ENCODE measurements at regions not wholly inside any gene's neighbourhood (a gene's known extent, or its start where the extent isn't known, plus 50 kb on each side); places are given as distances from the start of the nearest gene placed in this dataset.
A peak's percentile ranks its signal among the peaks of the same experiment; 100 is the strongest.
"Not testable (repeated sequence)": the region's sequence is repeated elsewhere in the genome, so short reads cannot be mapped to it uniquely, and the experiment has no call there.

- Histone ChIP-seq H3K79me1 (replicated peaks; ENCODE audit: low read length, poor library complexity, severe bottlenecking) (no peaks in the 10 kb centered on the region), H3K9me3 (ENCODE audit: control insufficient read depth, low read length) (peaks cover 20% of the 10 kb centered on the region), H2AK5ac (ENCODE audit: low read length, severe bottlenecking) (peak overlapping the region; percentile 2), H2BK120ac (ENCODE audit: low read depth, low read length) (no peak overlapping the region), H3K23ac (ENCODE audit: low read length in 2 of 2) (no peak overlapping the region), H3K36me3 (ENCODE audit: control insufficient read depth in 1 of 2, insufficient read depth in 2 of 2, low read depth in 1 of 2, low read length in 2 of 2) (no peaks in the 10 kb centered on the region), H3K4me1 (ENCODE audit: control insufficient read depth, insufficient read depth, low read depth, low read length) (peaks cover 3% of the 10 kb centered on the region), H2AFZ (ENCODE audit: low read depth, low read length) (no peak overlapping the region), H3K14ac (ENCODE audit: low read length in 2 of 2) (no peak overlapping the region), H3K27me3 (ENCODE audit: control insufficient read depth in 1 of 2, insufficient read depth in 1 of 2, low read length in 2 of 2) (no peaks in the 10 kb centered on the region), H3K18ac (ENCODE audit: low read depth in 1 of 2, low read length in 2 of 2) (no peak overlapping the region), H3K4me2 (ENCODE audit: low read length, poor library complexity, severe bottlenecking) (no peak overlapping the region), H3K4ac (ENCODE audit: low read depth in 1 of 2, low read length in 2 of 2) (no peak overlapping the region), H4K91ac (ENCODE audit: low read length) (no peak overlapping the region), H2BK5ac (ENCODE audit: low read depth, low read length, poor library complexity, severe bottlenecking) (no peak overlapping the region), H3K4me3 (ENCODE audit: insufficient read depth in 1 of 2, low read depth in 1 of 2, low read length in 2 of 2) (no peak overlapping the region), H4K8ac (ENCODE audit: low read length) (no peak overlapping the region), H3K9ac (ENCODE audit: low read length) (no peak overlapping the region), H2BK15ac (ENCODE audit: low read depth, poor library complexity, severe bottlenecking) (no peak overlapping the region), H3K27ac (ENCODE audit: low read length, poor library complexity, severe bottlenecking) (no peak overlapping the region), H2BK12ac (ENCODE audit: low read length in 2 of 2) (no peak overlapping the region)
- 86% methylated on average over 3 of the region's 3 CpGs for WGBS
- no peak for DNase-seq
Measured at GRCh38 chr6:156423829-156424228, 353.3 kb upstream of the ARID1B start.

GRCh38 chr6:156423075-156423474, 354.1 kb upstream of the ARID1B start:
- no peaks in the 10 kb centered on the region for H3K27me3 ChIP-seq (ENCODE audit: control insufficient read depth in 1 of 2, insufficient read depth in 1 of 2, low read length in 2 of 2)
- H3K4me1 ChIP-seq (ENCODE audit: control insufficient read depth, insufficient read depth, low read depth, low read length): peaks cover 3% of the 10 kb centered on the region
- 89% methylated on average over 6 of the region's 6 CpGs for WGBS

DNA sequence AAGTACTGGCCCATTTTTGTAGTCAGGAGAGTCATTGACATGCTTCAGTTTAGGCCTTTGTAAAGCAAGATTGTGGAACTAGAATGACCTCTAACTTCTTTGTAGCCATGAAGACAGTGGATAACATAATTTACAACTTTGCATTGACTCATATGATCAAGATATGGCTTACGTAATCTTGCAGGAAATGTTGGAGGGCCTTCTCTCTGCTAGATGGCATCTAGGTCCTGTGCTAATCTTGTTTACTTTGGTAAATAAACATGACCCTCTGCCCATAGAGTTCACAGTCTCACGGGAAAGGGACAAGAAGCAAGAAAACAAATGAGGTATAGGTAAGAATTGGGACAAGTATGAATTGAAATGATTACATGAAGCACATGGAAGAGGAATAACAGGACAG, 355.2 kb upstream of the ARID1B start:
- no peak overlapping the region for H2BK120ac ChIP-seq (ENCODE audit: low read depth, low read length)
- H2AFZ ChIP-seq (ENCODE audit: low read depth, low read length): no peak overlapping the region
- no peak overlapping the region for H3K18ac ChIP-seq (ENCODE audit: low read depth in 1 of 2, low read length in 2 of 2)
- no peak overlapping the region for H3K4me2 ChIP-seq (ENCODE audit: low read length, poor library complexity, severe bottlenecking)
- H3K9ac ChIP-seq (ENCODE audit: low read length): no peak overlapping the region
- peaks cover 3% of the 10 kb centered on the region for H3K4me1 ChIP-seq (ENCODE audit: control insufficient read depth, insufficient read depth, low read depth, low read length)
- no peak overlapping the region for H3K4ac ChIP-seq (ENCODE audit: low read depth in 1 of 2, low read length in 2 of 2)
- no peak overlapping the region for H3K14ac ChIP-seq (ENCODE audit: low read length in 2 of 2)
- no peak overlapping the region for H2BK15ac ChIP-seq (ENCODE audit: low read depth, poor library complexity, severe bottlenecking)
- WGBS: 46% methylated on average over 2 of the region's 2 CpGs
- H3K9me3 ChIP-seq (ENCODE audit: control insufficient read depth, low read length): peaks cover 11% of the 10 kb centered on the region
- H2AK5ac ChIP-seq (ENCODE audit: low read length, severe bottlenecking): no peak overlapping the region
- peak; percentile 25 for DNase-seq
- H3K79me1 ChIP-seq (replicated peaks; ENCODE audit: low read length, poor library complexity, severe bottlenecking): no peaks in the 10 kb centered on the region
- H4K8ac ChIP-seq (ENCODE audit: low read length): no peak overlapping the region
- no peak overlapping the region for H3K23ac ChIP-seq (ENCODE audit: low read length in 2 of 2)
- H3K36me3 ChIP-seq (ENCODE audit: control insufficient read depth in 1 of 2, insufficient read depth in 2 of 2, low read depth in 1 of 2, low read length in 2 of 2): no peaks in the 10 kb centered on the region
- no peak overlapping the region for H4K91ac ChIP-seq (ENCODE audit: low read length)
- no peak overlapping the region for H2BK5ac ChIP-seq (ENCODE audit: low read depth, low read length, poor library complexity, severe bottlenecking)
- H2BK12ac ChIP-seq (ENCODE audit: low read length in 2 of 2): no peak overlapping the region
- no peak overlapping the region for H3K4me3 ChIP-seq (ENCODE audit: insufficient read depth in 1 of 2, low read depth in 1 of 2, low read length in 2 of 2)
- no peaks in the 10 kb centered on the region for H3K27me3 ChIP-seq (ENCODE audit: control insufficient read depth in 1 of 2, insufficient read depth in 1 of 2, low read length in 2 of 2)
- no peak overlapping the region for H3K27ac ChIP-seq (ENCODE audit: low read length, poor library complexity, severe bottlenecking)

More at GRCh38 chr6:156423075-156423474, 354.1 kb upstream of the ARID1B start:
- Histone ChIP-seq H3K36me3 (ENCODE audit: control insufficient read depth in 1 of 2, insufficient read depth in 2 of 2, low read depth in 1 of 2, low read length in 2 of 2) (no peaks in the 10 kb centered on the region), H2BK5ac (ENCODE audit: low read depth, low read length, poor library complexity, severe bottlenecking) (no peak overlapping the region), H4K91ac (ENCODE audit: low read length) (no peak overlapping the region), H3K4ac (ENCODE audit: low read depth in 1 of 2, low read length in 2 of 2) (no peak overlapping the region), H3K4me3 (ENCODE audit: insufficient read depth in 1 of 2, low read depth in 1 of 2, low read length in 2 of 2) (no peak overlapping the region), H2AFZ (ENCODE audit: low read depth, low read length) (no peak overlapping the region), H3K79me1 (replicated peaks; ENCODE audit: low read length, poor library complexity, severe bottlenecking) (no peaks in the 10 kb centered on the region), H2BK120ac (ENCODE audit: low read depth, low read length) (no peak overlapping the region), H3K14ac (ENCODE audit: low read length in 2 of 2) (no peak overlapping the region), H3K9ac (ENCODE audit: low read length) (no peak overlapping the region), H3K27ac (ENCODE audit: low read length, poor library complexity, severe bottlenecking) (no peak overlapping the region), H2BK15ac (ENCODE audit: low read depth, poor library complexity, severe bottlenecking) (no peak overlapping the region), H3K4me2 (ENCODE audit: low read length, poor library complexity, severe bottlenecking) (no peak overlapping the region), H3K23ac (ENCODE audit: low read length in 2 of 2) (no peak overlapping the region), H3K18ac (ENCODE audit: low read depth in 1 of 2, low read length in 2 of 2) (no peak overlapping the region), H3K9me3 (ENCODE audit: control insufficient read depth, low read length) (peaks cover 14% of the 10 kb centered on the region), H2BK12ac (ENCODE audit: low read length in 2 of 2) (no peak overlapping the region), H4K8ac (ENCODE audit: low read length) (no peak overlapping the region), H2AK5ac (ENCODE audit: low read length, severe bottlenecking) (peak overlapping the region; percentile 20)
- peak; percentile 24 for DNase-seq

DNA sequence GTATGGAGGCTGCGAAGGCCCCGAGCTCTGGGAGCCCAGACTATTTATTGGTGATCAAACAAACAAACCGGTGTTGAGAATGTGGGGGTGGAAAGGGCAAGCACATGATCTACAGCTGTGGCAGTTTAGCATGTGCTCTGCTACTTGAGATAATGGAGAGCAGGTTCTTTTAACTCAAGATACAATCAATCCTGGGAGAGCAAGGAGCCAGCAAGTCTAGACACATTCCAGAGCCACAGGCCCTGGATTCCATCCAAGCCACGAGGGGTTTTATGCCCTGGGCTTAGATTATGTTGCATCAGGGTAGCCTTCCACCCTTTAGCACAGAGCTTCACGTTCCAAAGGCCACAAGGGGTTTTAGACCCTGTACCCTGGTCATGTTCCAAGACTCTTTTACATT, 355.9 kb upstream of the ARID1B start:
- H3K9ac ChIP-seq (ENCODE audit: low read length): not testable (repeated sequence)
- peaks cover 11% of the 10 kb centered on the region for H3K9me3 ChIP-seq (ENCODE audit: control insufficient read depth, low read length)

More for the DNA sequence above, 355.9 kb upstream of the ARID1B start:
- not testable (repeated sequence) for H2BK15ac ChIP-seq (ENCODE audit: low read depth, poor library complexity, severe bottlenecking); H4K8ac ChIP-seq (ENCODE audit: low read length); H3K36me3 ChIP-seq (ENCODE audit: control insufficient read depth in 1 of 2, insufficient read depth in 2 of 2, low read depth in 1 of 2, low read length in 2 of 2); H2AFZ ChIP-seq (ENCODE audit: low read depth, low read length); H4K91ac ChIP-seq (ENCODE audit: low read length); H2AK5ac ChIP-seq (ENCODE audit: low read length, severe bottlenecking); H3K23ac ChIP-seq (ENCODE audit: low read length in 2 of 2); H3K4ac ChIP-seq (ENCODE audit: low read depth in 1 of 2, low read length in 2 of 2); H3K18ac ChIP-seq (ENCODE audit: low read depth in 1 of 2, low read length in 2 of 2); H3K27me3 ChIP-seq (ENCODE audit: control insufficient read depth in 1 of 2, insufficient read depth in 1 of 2, low read length in 2 of 2); H3K27ac ChIP-seq (ENCODE audit: low read length, poor library complexity, severe bottlenecking); H2BK120ac ChIP-seq (ENCODE audit: low read depth, low read length); DNase-seq; H3K14ac ChIP-seq (ENCODE audit: low read length in 2 of 2); H2BK5ac ChIP-seq (ENCODE audit: low read depth, low read length, poor library complexity, severe bottlenecking); H2BK12ac ChIP-seq (ENCODE audit: low read length in 2 of 2); H3K79me1 ChIP-seq (replicated peaks; ENCODE audit: low read length, poor library complexity, severe bottlenecking); H3K4me3 ChIP-seq (ENCODE audit: insufficient read depth in 1 of 2, low read depth in 1 of 2, low read length in 2 of 2); H3K4me1 ChIP-seq (ENCODE audit: control insufficient read depth, insufficient read depth, low read depth, low read length); H3K4me2 ChIP-seq (ENCODE audit: low read length, poor library complexity, severe bottlenecking)
- 36% methylated on average over 5 of the region's 5 CpGs for WGBS
